OCI-LY7 (cell line): ENCODE measurements at regions not wholly inside any gene's neighbourhood (a gene's known extent, or its start where the extent isn't known, plus 50 kb on each side); places are given as distances from the start of the nearest gene placed in this dataset.
A peak's percentile ranks its signal among the peaks of the same experiment; 100 is the strongest.

ENCODE experiments used
- BruUV-seq: library from RNA; stranded (reverse); fragments of 400-500 nt; replicated peaks from 2 replicates; lab custom pipeline; 2021; lab: Mats Ljungman, UMichigan
- CTCF ChIA-PET: fragments of 300-600 bp; sonication (Branson Sonifier 250); formaldehyde crosslinking; loops from one replicate; lab custom pipeline; 2022; ENCODE audit warnings: antibody characterized with exemption; ENCODE audit not compliant: unreplicated experiment; lab: Charles Lee
- POLR2A ChIA-PET: fragments of 300-600 bp; sonication (Branson Sonifier 250); formaldehyde crosslinking; loops from one replicate; lab custom pipeline; 2022; ENCODE audit warnings: antibody characterized with exemption; lab: Charles Lee
- DNase-seq: peaks from one replicate; pipeline ENCODE4 v3.0.0-alpha.2; 2015; ENCODE audit warnings: low spot score
- H2AFZ ChIP-seq: fragments of 200-600 bp; sonication (generic), shearing (Covaris generic); 2 replicates; pipeline ENCODE4 v1.6.1; 2014; ENCODE audit warnings: mild to moderate bottlenecking, antibody characterized with exemption, low read length, moderate library complexity
- H3K27ac ChIP-seq: fragments of 200-600 bp; sonication (generic); 2 replicates; pipeline ENCODE4 v1.5.1; 2014; ENCODE audit warnings: mixed run types, low read depth, mild to moderate bottlenecking, moderate library complexity, low read length, inconsistent platforms; ENCODE audit not compliant: poor library complexity, severe bottlenecking
- H3K36me3 ChIP-seq: fragments of 200-600 bp; sonication (generic); 2 replicates; pipeline ENCODE4 v1.6.1; 2014; ENCODE audit warnings: mild to moderate bottlenecking, antibody characterized with exemption, low read length, moderate library complexity, mixed read lengths; ENCODE audit not compliant: insufficient read depth
- H3K4me1 ChIP-seq: fragments of 200-600 bp; sonication (generic); 2 replicates; pipeline ENCODE4 v1.5.1; 2014; ENCODE audit warnings: mild to moderate bottlenecking, low read length; ENCODE audit not compliant: insufficient read depth, poor library complexity, severe bottlenecking
- H3K4me2 ChIP-seq: fragments of 200-600 bp; sonication (generic); 2 replicates; pipeline ENCODE4 v1.6.1; 2014; ENCODE audit warnings: mild to moderate bottlenecking, low read length
- H3K4me3 ChIP-seq: fragments of 200-600 bp; sonication (generic); 2 replicates; pipeline ENCODE4 v1.5.1; 2014; ENCODE audit warnings: mild to moderate bottlenecking, low read depth, low read length; ENCODE audit not compliant: poor library complexity, severe bottlenecking
- H3K79me2 ChIP-seq: fragments of 200-600 bp; sonication (generic); 2 replicates; pipeline ENCODE4 v1.6.1; 2016; ENCODE audit warnings: low read depth, mild to moderate bottlenecking, low read length, moderate library complexity, mixed read lengths; ENCODE audit not compliant: insufficient read depth
- H3K9me2 ChIP-seq: fragments of 200-600 bp; sonication (generic); 2 replicates; pipeline ENCODE4 v1.6.1; 2016; ENCODE audit warnings: mild to moderate bottlenecking, low read length, mixed read lengths; ENCODE audit not compliant: insufficient read depth
- H3K9me3 ChIP-seq: fragments of 200-600 bp; sonication (generic); 2 replicates; pipeline ENCODE4 v1.6.1; 2014; ENCODE audit warnings: mild to moderate bottlenecking, mixed run types, low read length, mixed read lengths
- H4K20me1 ChIP-seq: fragments of 200-600 bp; sonication (generic); 2 replicates; pipeline ENCODE4 v1.6.1; 2014; ENCODE audit warnings: mild to moderate bottlenecking, antibody characterized with exemption, low read length, moderate library complexity, mixed read lengths; ENCODE audit not compliant: insufficient read depth
- EZH2phosphoT487 ChIP-seq: fragments of 200-600 bp; sonication (generic); IDR thresholded peaks from 2 replicates; pipeline ENCODE4 v1.6.1; 2018; ENCODE audit warnings: low read depth, borderline replicate concordance, mild to moderate bottlenecking, mixed run types, antibody characterized with exemption, low read length, moderate library complexity, mixed read lengths
- intact Hi-C: fragments of 100-400 bp; cut with micrococcal nuclease; formaldehyde crosslinking; loops from one replicate; pipeline ENCODE4 v1.10.0; 2022; ENCODE audit not compliant: unreplicated experiment
- TF ChIP-seq, protein P1 (sequence below): fragments of 200-600 bp; sonication (generic); conservative IDR thresholded peaks from 2 replicates; pipeline ENCODE4 v1.5.1; 2014; ENCODE audit warnings: mild to moderate bottlenecking, antibody characterized with exemption, low read length, moderate library complexity, mixed read lengths

DNA sequence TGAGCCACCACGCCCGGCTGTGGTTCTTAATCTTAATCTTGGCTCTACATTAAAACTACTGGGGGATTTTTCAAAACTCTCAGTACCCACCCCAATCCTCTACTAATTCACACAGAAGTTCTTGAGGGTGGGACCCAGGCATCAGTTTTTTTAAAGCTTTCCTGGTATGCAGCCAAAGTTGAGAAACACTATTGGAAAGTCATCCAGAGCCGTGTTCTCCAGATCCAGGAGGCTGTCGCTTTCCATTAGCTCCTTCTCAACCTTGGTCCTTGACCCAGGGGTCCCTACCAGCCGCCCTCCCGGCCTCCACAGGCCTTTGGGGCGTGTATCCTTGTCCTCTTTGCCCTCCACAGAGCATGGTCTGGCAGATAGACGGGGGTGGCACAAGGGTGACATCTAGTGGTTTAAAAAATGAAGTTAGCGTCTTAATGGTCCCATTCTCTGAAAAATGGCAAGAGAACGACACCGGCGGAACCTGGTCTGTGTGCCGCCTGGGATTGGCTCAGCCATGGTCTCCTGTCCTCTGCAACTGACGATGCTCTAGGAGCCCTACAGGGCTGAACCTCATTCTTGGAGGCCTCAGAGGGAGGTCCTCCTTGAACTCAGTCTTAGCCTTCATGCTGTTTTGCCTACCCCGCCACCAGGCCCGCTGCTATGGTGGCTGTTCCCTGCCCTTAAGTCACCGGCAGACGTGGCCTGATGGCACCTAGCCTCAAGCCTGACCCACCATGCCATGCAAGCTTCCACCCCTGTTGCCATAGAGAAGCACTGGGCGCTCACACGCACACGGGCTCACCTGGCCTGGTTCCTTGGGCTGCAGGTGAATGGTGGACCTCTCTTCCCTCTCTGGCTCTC is 152.0 kb upstream of the SYN3 start:
- Histone ChIP-seq H4K20me1 (no peaks in the 10 kb centered on the region), H3K36me3 (no peaks in the 10 kb centered on the region), H3K9me2 (no peaks in the 10 kb centered on the region), H3K79me2 (no peaks in the 10 kb centered on the region), H3K9me3 (no peaks in the 10 kb centered on the region), H3K4me3 (no peak overlapping the region), H3K27ac (no peak overlapping the region), H3K4me1 (peaks cover 25% of the 10 kb centered on the region), H3K4me2 (no peak overlapping the region), H2AFZ (peak overlapping the region; percentile 16; the same call in 1 of the 2 replicates)
- TF ChIP-seq EZH2phosphoT487, result no peak
- TF ChIP-seq, protein P1, sequence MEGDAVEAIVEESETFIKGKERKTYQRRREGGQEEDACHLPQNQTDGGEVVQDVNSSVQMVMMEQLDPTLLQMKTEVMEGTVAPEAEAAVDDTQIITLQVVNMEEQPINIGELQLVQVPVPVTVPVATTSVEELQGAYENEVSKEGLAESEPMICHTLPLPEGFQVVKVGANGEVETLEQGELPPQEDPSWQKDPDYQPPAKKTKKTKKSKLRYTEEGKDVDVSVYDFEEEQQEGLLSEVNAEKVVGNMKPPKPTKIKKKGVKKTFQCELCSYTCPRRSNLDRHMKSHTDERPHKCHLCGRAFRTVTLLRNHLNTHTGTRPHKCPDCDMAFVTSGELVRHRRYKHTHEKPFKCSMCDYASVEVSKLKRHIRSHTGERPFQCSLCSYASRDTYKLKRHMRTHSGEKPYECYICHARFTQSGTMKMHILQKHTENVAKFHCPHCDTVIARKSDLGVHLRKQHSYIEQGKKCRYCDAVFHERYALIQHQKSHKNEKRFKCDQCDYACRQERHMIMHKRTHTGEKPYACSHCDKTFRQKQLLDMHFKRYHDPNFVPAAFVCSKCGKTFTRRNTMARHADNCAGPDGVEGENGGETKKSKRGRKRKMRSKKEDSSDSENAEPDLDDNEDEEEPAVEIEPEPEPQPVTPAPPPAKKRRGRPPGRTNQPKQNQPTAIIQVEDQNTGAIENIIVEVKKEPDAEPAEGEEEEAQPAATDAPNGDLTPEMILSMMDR, result peak; percentile 88
- CTCF ChIA-PET, result interaction anchor here (0.6 to 1.5 kb wide), 7 partner anchors 10 to 619 kb away, joined by 3 to 4 read pairs (median 3); no protein-coding TSS in a partner anchor
- intact Hi-C loops, result loop anchor here (1.0 to 10.0 kb wide), 4 partner anchors 61 to 685 kb away; no protein-coding TSS in a partner anchor
- POLR2A ChIA-PET, result interaction anchor here (0.7 kb wide), 1 partner anchor 90 kb away, joined by 3 read pairs; no protein-coding TSS in a partner anchor
- BruUV-seq, result no TSS peak
- DNase-seq, result peak; percentile 83

DNA sequence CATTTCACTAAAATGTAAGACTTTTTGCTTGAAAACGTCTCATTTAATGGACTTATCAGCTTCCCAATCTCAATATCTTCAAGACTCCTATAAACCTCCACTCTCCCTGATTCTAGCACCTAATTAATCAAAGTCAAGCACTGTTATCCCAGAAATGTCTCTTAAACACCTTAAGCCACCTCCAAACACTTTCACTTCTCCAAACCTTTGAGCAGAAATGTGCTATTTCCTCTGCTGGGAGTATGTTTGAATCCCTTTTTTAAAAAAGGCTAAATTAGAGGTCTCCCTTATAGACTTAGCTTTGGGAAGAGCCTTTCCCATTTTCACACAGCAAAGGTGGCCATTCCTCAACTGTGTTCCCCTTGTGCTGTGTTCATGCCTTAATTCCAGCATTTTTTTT is 146.2 kb upstream of the SYN3 start:
- no peak for TF ChIP-seq EZH2phosphoT487
- TF ChIP-seq, protein P1, result no peak
- peak overlapping the region; percentile 46 for H3K4me2 ChIP-seq
- H4K20me1 ChIP-seq, result no peaks in the 10 kb centered on the region
- H3K4me3 ChIP-seq, result no peak overlapping the region
- peaks cover 2% of the 10 kb centered on the region for H3K9me3 ChIP-seq
- peaks cover 2% of the 10 kb centered on the region; the same call in 1 of the 2 replicates for H3K36me3 ChIP-seq
- no peaks in the 10 kb centered on the region for H3K9me2 ChIP-seq
- DNase-seq, result peak; percentile 36
- BruUV-seq, result no TSS peak
- ChIA-PET CTCF (interaction anchor here (0.9 to 3.8 kb wide), 4 partner anchors 66 to 186 kb away, joined by 3 to 39 read pairs (median 4); no protein-coding TSS in a partner anchor), POLR2A (interaction anchor here (0.5 to 2.8 kb wide), 9 partner anchors 40 to 186 kb away, joined by 3 to 10 read pairs (median 3); no protein-coding TSS in a partner anchor)
- H3K79me2 ChIP-seq, result no peaks in the 10 kb centered on the region
- no peak overlapping the region; the same call in 1 of the 2 replicates for H2AFZ ChIP-seq
- no peak overlapping the region for H3K27ac ChIP-seq
- peaks cover 38% of the 10 kb centered on the region for H3K4me1 ChIP-seq
- intact Hi-C loops, result loop anchor here (10.0 kb wide), 2 partner anchors 370 to 680 kb away; no protein-coding TSS in a partner anchor
